ENCODE measurements at regions not wholly inside any gene's neighbourhood (a gene's known extent, or its start where the extent isn't known, plus 50 kb on each side); places are given as distances from the start of the nearest gene placed in this dataset.

GRCh38 chr2:33652830-33653229 lies 53.7 kb upstream of the FAM98A start:
- TF ChIP-seq, protein P1, sequence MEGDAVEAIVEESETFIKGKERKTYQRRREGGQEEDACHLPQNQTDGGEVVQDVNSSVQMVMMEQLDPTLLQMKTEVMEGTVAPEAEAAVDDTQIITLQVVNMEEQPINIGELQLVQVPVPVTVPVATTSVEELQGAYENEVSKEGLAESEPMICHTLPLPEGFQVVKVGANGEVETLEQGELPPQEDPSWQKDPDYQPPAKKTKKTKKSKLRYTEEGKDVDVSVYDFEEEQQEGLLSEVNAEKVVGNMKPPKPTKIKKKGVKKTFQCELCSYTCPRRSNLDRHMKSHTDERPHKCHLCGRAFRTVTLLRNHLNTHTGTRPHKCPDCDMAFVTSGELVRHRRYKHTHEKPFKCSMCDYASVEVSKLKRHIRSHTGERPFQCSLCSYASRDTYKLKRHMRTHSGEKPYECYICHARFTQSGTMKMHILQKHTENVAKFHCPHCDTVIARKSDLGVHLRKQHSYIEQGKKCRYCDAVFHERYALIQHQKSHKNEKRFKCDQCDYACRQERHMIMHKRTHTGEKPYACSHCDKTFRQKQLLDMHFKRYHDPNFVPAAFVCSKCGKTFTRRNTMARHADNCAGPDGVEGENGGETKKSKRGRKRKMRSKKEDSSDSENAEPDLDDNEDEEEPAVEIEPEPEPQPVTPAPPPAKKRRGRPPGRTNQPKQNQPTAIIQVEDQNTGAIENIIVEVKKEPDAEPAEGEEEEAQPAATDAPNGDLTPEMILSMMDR (IDR thresholded peaks at IDR 0.05; ENCODE audit: low read depth, low read length, poor library complexity, severe bottlenecking), result no peak
- no peak for TF ChIP-seq EZH2phosphoT487 (IDR thresholded peaks at IDR 0.05; ENCODE audit: borderline replicate concordance, low read length)
